Caco-2 (cell line): ENCODE measurements at regions not wholly inside any gene's neighbourhood (a gene's known extent, or its start where the extent isn't known, plus 50 kb on each side); places are given as distances from the start of the nearest gene placed in this dataset.

Experiments
- BruUV-seq: library from RNA; stranded (reverse); fragments of 400-500 nt; replicated peaks from 2 replicates; lab custom pipeline; 2021; lab: Mats Ljungman, UMichigan
- CTCF ChIA-PET: fragments of 300-600 bp; sonication (Branson Sonifier 250); formaldehyde crosslinking; loops from one replicate; lab custom pipeline; 2022; ENCODE audit warnings: antibody characterized with exemption; lab: Charles Lee
- POLR2A ChIA-PET: fragments of 300-600 bp; sonication (Branson Sonifier 250); formaldehyde crosslinking; loops from one replicate; lab custom pipeline; 2022; ENCODE audit warnings: antibody characterized with exemption; lab: Charles Lee
- DNase-seq, 2 experiments: peaks; one replicate each; pipeline versions ENCODE4 v3.0.0 to v3.0.0-alpha.2; 2020 to 2022
- H3K27me3 ChIP-seq: replicated peaks from 2 replicates; pipeline ENCODE4 v1.6.0; 2011; ENCODE audit warnings: low read length; ENCODE audit not compliant: control insufficient read depth, insufficient read depth
- H3K36me3 ChIP-seq: 2 replicates; pipeline ENCODE4 v1.5.1; 2011; ENCODE audit warnings: low read length; ENCODE audit not compliant: control insufficient read depth, insufficient read depth
- H3K4me1 ChIP-seq: fragments of 250-450 bp; sonication (Bioruptor Pico); 2 replicates; pipeline ENCODE4 v1.5.1; 2020; ENCODE audit warnings: mild to moderate bottlenecking
- H3K4me3 ChIP-seq: 2 replicates; pipeline ENCODE4 v1.5.1; 2011; ENCODE audit warnings: low read depth, mild to moderate bottlenecking, control low read depth, low read length
- H3K9me3 ChIP-seq: fragments of 250-450 bp; sonication (Bioruptor Pico); 2 replicates; pipeline ENCODE4 v1.5.1; 2020; ENCODE audit warnings: mild to moderate bottlenecking, moderate library complexity
- H3K27ac Mint-ChIP-seq: one replicate; pipeline ENCODE4 v1.8.0; 2022; ENCODE audit warnings: mixed read lengths; ENCODE audit not compliant: unreplicated experiment
- H3K27me3 Mint-ChIP-seq: one replicate; pipeline ENCODE4 v1.8.0; 2022; ENCODE audit warnings: mixed read lengths; ENCODE audit not compliant: insufficient read depth, unreplicated experiment
- H3K36me3 Mint-ChIP-seq: one replicate; pipeline ENCODE4 v1.8.0; 2022; ENCODE audit warnings: mild to moderate bottlenecking, mixed read lengths; ENCODE audit not compliant: insufficient read depth, unreplicated experiment
- H3K4me1 Mint-ChIP-seq: one replicate; pipeline ENCODE4 v1.8.0; 2022; ENCODE audit warnings: low read depth, mixed read lengths; ENCODE audit not compliant: unreplicated experiment
- H3K4me3 Mint-ChIP-seq: one replicate; pipeline ENCODE4 v1.8.0; 2022; ENCODE audit warnings: mild to moderate bottlenecking, moderate library complexity, mixed read lengths; ENCODE audit not compliant: unreplicated experiment
- H3K9me3 Mint-ChIP-seq: one replicate; pipeline ENCODE4 v1.8.0; 2022; ENCODE audit warnings: mixed read lengths; ENCODE audit not compliant: unreplicated experiment
- intact Hi-C: fragments of 100-400 bp; cut with micrococcal nuclease; formaldehyde crosslinking; loops from one replicate; pipeline ENCODE4 v1.10.0; 2022; ENCODE audit not compliant: unreplicated experiment
- TF ChIP-seq, protein P1 (sequence below), 2 experiments: fragments of 200-600 bp in 1 of 2; IDR thresholded peaks; 1 replicate in 1 of 2; 2 replicates in 1 of 2; pipeline versions ENCODE4 v1.5.1 to v1.8.0; 2011 to 2022; ENCODE audit warnings: antibody characterized with exemption in 1 of 2, control low read depth in 1 of 2, inconsistent platforms in 1 of 2, low read depth in 1 of 2, low read length in 1 of 2, mild to moderate bottlenecking in 1 of 2, moderate library complexity in 1 of 2; ENCODE audit not compliant: insufficient read depth in 1 of 2, severe bottlenecking in 1 of 2, unreplicated experiment in 1 of 2

DNA sequence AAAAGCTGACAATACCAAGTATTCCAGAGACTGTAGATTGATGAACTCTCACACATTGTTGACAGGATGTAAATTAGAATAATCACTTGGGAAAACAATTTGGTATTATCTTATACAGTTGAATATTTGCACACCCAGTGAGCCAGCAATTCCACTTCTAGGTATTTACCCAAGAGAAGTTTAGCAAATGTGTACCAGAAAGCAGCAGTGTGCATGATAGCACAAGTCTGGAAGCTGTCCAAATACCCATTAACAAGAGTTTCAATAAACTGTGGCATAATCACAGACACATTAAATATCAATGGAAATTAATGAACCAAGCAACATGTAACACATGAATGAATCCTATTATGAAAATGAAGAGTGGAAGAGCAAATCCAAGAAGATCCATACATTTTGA lies 233.6 kb downstream of the TPBG start:
- ChIA-PET POLR2A (no interaction called here), CTCF (no interaction called here)
- Mint-ChIP-seq H3K4me3 (no peak overlapping the region), H3K36me3 (no peaks in the 10 kb centered on the region), H3K4me1 (no peaks in the 10 kb centered on the region), H3K27me3 (peaks cover 9% of the 10 kb centered on the region), H3K9me3 (no peaks in the 10 kb centered on the region), H3K27ac (no peak overlapping the region)
- Histone ChIP-seq H3K4me3 (no peak overlapping the region), H3K9me3 (no peaks in the 10 kb centered on the region), H3K36me3 (no peaks in the 10 kb centered on the region), H3K27me3 (no peaks in the 10 kb centered on the region), H3K4me1 (no peaks in the 10 kb centered on the region)
- intact Hi-C loops = no loop called here
- TF ChIP-seq, protein P1, sequence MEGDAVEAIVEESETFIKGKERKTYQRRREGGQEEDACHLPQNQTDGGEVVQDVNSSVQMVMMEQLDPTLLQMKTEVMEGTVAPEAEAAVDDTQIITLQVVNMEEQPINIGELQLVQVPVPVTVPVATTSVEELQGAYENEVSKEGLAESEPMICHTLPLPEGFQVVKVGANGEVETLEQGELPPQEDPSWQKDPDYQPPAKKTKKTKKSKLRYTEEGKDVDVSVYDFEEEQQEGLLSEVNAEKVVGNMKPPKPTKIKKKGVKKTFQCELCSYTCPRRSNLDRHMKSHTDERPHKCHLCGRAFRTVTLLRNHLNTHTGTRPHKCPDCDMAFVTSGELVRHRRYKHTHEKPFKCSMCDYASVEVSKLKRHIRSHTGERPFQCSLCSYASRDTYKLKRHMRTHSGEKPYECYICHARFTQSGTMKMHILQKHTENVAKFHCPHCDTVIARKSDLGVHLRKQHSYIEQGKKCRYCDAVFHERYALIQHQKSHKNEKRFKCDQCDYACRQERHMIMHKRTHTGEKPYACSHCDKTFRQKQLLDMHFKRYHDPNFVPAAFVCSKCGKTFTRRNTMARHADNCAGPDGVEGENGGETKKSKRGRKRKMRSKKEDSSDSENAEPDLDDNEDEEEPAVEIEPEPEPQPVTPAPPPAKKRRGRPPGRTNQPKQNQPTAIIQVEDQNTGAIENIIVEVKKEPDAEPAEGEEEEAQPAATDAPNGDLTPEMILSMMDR (IDR thresholded peaks at IDR 0.05; ENCODE audit: insufficient read depth in 1 of 2, low read depth in 1 of 2, low read length in 1 of 2, severe bottlenecking in 1 of 2, unreplicated experiment in 1 of 2) = no peak
- no TSS peak for BruUV-seq
- no peak for DNase-seq

DNA sequence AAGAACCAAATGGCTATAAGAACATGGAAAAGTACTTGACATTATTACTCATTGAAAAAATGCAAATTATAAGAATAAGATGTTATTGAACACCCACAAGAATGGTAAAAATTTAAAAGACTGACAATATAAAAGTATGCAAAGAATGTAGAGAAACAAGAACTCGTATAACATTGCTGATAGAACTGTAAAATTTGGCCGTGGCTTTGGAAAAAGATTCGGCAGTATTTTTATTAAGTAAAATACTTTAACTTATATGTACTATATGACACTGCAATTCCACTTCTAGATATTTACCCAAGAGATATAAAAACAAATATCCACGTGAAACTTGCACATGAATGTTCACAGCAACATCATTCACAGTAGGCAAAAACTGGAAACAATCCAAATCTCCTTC lies 239.2 kb downstream of the TPBG start:
- no peaks in the 10 kb centered on the region for H3K36me3 ChIP-seq
- no peak overlapping the region for H3K4me3 ChIP-seq
- H3K4me1 ChIP-seq = no peaks in the 10 kb centered on the region; the same call in 1 of the 2 replicates
- CTCF ChIA-PET = no interaction called here
- no peak overlapping the region for H3K27ac Mint-ChIP-seq
- H3K36me3 Mint-ChIP-seq = no peaks in the 10 kb centered on the region
- TF ChIP-seq, protein P1 (IDR thresholded peaks at IDR 0.05; ENCODE audit: insufficient read depth in 1 of 2, low read depth in 1 of 2, low read length in 1 of 2, severe bottlenecking in 1 of 2, unreplicated experiment in 1 of 2) = no peak
- H3K27me3 Mint-ChIP-seq = peaks cover 4% of the 10 kb centered on the region
- no peak for DNase-seq
- no peaks in the 10 kb centered on the region for H3K9me3 Mint-ChIP-seq
- no peaks in the 10 kb centered on the region for H3K9me3 ChIP-seq
- intact Hi-C loops = no loop called here
- POLR2A ChIA-PET = no interaction called here
- BruUV-seq = no TSS peak
- H3K27me3 ChIP-seq = no peaks in the 10 kb centered on the region
- H3K4me1 Mint-ChIP-seq = no peaks in the 10 kb centered on the region
- no peak overlapping the region for H3K4me3 Mint-ChIP-seq

DNA sequence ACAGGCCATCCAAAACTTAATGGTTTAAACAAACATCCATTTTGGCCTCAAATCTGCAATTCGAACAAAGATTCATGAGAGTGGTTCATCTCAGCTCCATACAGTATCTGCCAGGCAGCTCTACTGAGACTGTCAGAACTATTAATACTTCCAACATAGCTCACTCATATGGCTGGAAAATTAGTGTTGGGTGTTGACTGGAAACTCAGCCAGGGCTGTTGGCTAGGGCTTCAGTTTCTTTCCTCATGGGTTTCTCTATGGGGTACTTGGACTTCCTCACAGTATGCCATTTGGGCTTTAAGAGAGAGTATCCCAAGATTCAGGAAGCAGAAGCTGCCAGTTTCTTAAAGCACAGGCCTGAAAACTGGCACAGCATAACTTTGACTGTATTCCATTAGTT lies 240.3 kb downstream of the TPBG start:
- H3K9me3 Mint-ChIP-seq = no peaks in the 10 kb centered on the region
- intact Hi-C loops = no loop called here
- H3K9me3 ChIP-seq = no peaks in the 10 kb centered on the region
- no peak overlapping the region for H3K27ac Mint-ChIP-seq
- no peaks in the 10 kb centered on the region for H3K36me3 Mint-ChIP-seq
- ChIA-PET POLR2A (no interaction called here), CTCF (no interaction called here)
- DNase-seq = no peak
- no peak overlapping the region for H3K4me3 Mint-ChIP-seq
- H3K4me1 ChIP-seq = no peaks in the 10 kb centered on the region; the same call in 1 of the 2 replicates
- H3K36me3 ChIP-seq = no peaks in the 10 kb centered on the region
- H3K4me1 Mint-ChIP-seq = no peaks in the 10 kb centered on the region
- no peaks in the 10 kb centered on the region for H3K27me3 ChIP-seq
- no TSS peak for BruUV-seq
- H3K4me3 ChIP-seq = no peak overlapping the region
- peaks cover 4% of the 10 kb centered on the region for H3K27me3 Mint-ChIP-seq
- TF ChIP-seq, protein P1 (IDR thresholded peaks at IDR 0.05; ENCODE audit: insufficient read depth in 1 of 2, low read depth in 1 of 2, low read length in 1 of 2, severe bottlenecking in 1 of 2, unreplicated experiment in 1 of 2) = no peak
